ENCODE measurements at regions not wholly inside any gene's neighbourhood (a gene's known extent, or its start where the extent isn't known, plus 50 kb on each side); places are given as distances from the start of the nearest gene placed in this dataset.

DNA sequence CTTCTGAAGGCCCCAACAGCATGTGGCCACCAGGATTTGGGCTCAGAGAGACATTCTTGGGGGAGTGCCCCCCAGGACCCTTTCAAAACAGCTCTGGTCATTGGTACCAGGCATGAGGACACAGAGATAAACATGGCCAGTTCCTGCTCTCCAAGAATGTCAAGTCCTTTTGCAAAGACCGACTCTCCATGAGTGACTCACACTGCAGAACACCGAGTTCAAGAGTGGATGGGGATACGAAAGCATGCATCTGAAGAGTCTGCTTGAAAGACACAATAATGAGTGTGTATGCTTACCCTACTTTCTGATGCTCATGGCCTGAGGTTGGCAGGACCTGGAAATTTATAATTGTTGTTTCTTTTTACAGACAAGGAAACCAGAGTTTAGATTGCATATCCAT lies 450.6 kb downstream of the TSN start (continued):
- TF ChIP-seq RFX5 (IDR thresholded peaks at IDR 0.05; ENCODE audit: borderline replicate concordance, low read depth, low read length) (no peak), RBBP5 (IDR thresholded peaks at IDR 0.05; ENCODE audit: borderline replicate concordance, low read depth, low read length) (no peak)
- TF ChIP-seq, protein P1, sequence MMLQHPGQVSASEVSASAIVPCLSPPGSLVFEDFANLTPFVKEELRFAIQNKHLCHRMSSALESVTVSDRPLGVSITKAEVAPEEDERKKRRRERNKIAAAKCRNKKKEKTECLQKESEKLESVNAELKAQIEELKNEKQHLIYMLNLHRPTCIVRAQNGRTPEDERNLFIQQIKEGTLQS (IDR thresholded peaks at IDR 0.05; ENCODE audit: insufficient read depth, low read depth, low read length) = no peak
